Osteocyte (in vitro differentiated cells): ENCODE measurements at regions not wholly inside any gene's neighbourhood (a gene's known extent, or its start where the extent isn't known, plus 50 kb on each side); places are given as distances from the start of the nearest gene placed in this dataset.

Source experiments
- DNase-seq: peaks from one replicate; pipeline ENCODE4 v3.0.0; 2021; ENCODE audit warnings: mixed read lengths; ENCODE audit not compliant: unreplicated experiment; ENCODE audit errors: extremely low spot score
- H3K27ac Mint-ChIP-seq: one replicate; pipeline ENCODE4 v1.8.0; 2021; ENCODE audit warnings: mild to moderate bottlenecking, mixed read lengths; ENCODE audit not compliant: unreplicated experiment
- H3K27me3 Mint-ChIP-seq: one replicate; pipeline ENCODE4 v1.8.0; 2021; ENCODE audit warnings: mixed read lengths; ENCODE audit not compliant: unreplicated experiment
- H3K36me3 Mint-ChIP-seq: one replicate; pipeline ENCODE4 v1.8.0; 2021; ENCODE audit warnings: mixed read lengths; ENCODE audit not compliant: unreplicated experiment
- H3K4me1 Mint-ChIP-seq: one replicate; pipeline ENCODE4 v1.8.0; 2021; ENCODE audit warnings: mixed read lengths; ENCODE audit not compliant: unreplicated experiment
- H3K4me3 Mint-ChIP-seq: one replicate; pipeline ENCODE4 v1.8.0; 2021; ENCODE audit warnings: mild to moderate bottlenecking, moderate library complexity, mixed read lengths; ENCODE audit not compliant: unreplicated experiment
- H3K9me3 Mint-ChIP-seq: one replicate; pipeline ENCODE4 v1.8.0; 2021; ENCODE audit warnings: mixed read lengths; ENCODE audit not compliant: unreplicated experiment
- CTCF ChIP-seq: fragments of 200-600 bp; sonication (generic); IDR thresholded peaks from 2 replicates; pipeline ENCODE4 v1.5.0; 2021; ENCODE audit warnings: antibody characterized with exemption, mild to moderate bottlenecking, moderate library complexity

- Mint-ChIP-seq H3K27ac (no peak overlapping the region), H3K27me3 (no peaks in the 10 kb centered on the region)
- no peak for DNase-seq
Measured at GRCh38 chr14:44009642-44010041, 497.4 kb downstream of the FSCB start.

DNA sequence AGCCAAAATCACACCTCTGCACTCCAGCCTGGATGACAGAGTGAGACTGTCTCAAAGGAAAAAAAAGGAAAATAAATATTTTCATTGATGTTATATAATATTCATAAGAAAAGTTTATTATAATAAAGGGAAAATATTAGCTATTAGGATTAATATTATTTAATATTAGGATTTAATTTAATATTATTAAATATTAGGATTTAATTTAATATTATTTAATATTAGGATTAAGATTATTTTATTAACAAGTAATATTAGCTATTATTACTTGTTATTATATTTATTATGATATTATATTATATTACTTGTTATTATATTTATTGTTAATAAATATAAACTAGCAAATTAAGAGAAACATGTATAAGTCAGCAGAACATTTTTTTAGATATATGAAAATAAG, 518.1 kb downstream of the FSCB start:
- Mint-ChIP-seq H3K4me3 (no peak overlapping the region), H3K36me3 (no peaks in the 10 kb centered on the region), H3K4me1 (no peaks in the 10 kb centered on the region), H3K27ac (no peak overlapping the region), H3K27me3 (no peaks in the 10 kb centered on the region), H3K9me3 (no peaks in the 10 kb centered on the region)
- no peak for DNase-seq
- no peak for TF ChIP-seq CTCF

More at GRCh38 chr14:44009642-44010041, 497.4 kb downstream of the FSCB start:
- no peak overlapping the region for H3K4me3 Mint-ChIP-seq
- no peak for TF ChIP-seq CTCF
- H3K4me1 Mint-ChIP-seq = no peaks in the 10 kb centered on the region
- H3K36me3 Mint-ChIP-seq = no peaks in the 10 kb centered on the region
- peaks cover 5% of the 10 kb centered on the region for H3K9me3 Mint-ChIP-seq

- no peak for TF ChIP-seq CTCF
- no peak for DNase-seq
- Mint-ChIP-seq H3K4me3 (no peak overlapping the region), H3K27ac (no peak overlapping the region), H3K4me1 (no peaks in the 10 kb centered on the region), H3K36me3 (no peaks in the 10 kb centered on the region), H3K27me3 (no peaks in the 10 kb centered on the region), H3K9me3 (no peaks in the 10 kb centered on the region)
Measured at GRCh38 chr14:43983721-43984120, 523.4 kb downstream of the FSCB start.

DNA sequence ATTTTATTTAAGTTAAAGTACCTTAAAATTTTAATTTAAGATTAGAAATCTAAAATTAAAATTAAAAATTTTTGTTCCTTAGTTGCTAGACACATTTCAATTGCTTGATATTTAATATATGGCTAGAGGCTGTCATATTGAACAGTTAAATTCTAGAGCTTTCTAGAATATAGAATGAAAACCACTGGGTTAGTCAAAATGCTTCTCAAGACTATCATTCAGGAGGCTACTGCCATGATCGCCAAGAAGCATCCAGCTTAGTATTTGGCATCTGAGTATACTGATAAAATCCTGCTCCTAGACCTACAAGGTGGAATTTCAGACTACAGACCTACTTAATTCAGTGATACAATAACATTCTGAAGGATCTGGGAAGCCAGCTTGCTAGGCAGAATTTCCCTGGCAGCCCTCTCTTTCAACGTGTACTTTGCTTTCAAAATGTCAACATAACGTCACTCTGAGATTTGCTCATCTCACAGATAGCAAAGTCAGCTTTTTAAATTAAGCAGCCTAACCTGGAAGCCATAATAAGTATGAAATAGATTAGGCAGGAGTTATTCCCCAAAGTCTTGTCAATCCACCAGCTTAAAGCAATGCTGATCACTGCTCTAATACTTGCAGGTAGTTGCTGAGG, 525.8 kb downstream of the FSCB start:
- Mint-ChIP-seq H3K36me3 (no peaks in the 10 kb centered on the region), H3K9me3 (no peaks in the 10 kb centered on the region), H3K27ac (no peak overlapping the region), H3K4me1 (no peaks in the 10 kb centered on the region), H3K27me3 (no peaks in the 10 kb centered on the region), H3K4me3 (no peak overlapping the region)
- no peak for TF ChIP-seq CTCF
- no peak for DNase-seq

GRCh38 chr14:43956741-43957140, 550.3 kb downstream of the FSCB start:
- Mint-ChIP-seq H3K9me3 (peaks cover 14% of the 10 kb centered on the region), H3K27ac (no peak overlapping the region), H3K4me3 (no peak overlapping the region), H3K36me3 (no peaks in the 10 kb centered on the region), H3K27me3 (no peaks in the 10 kb centered on the region), H3K4me1 (no peaks in the 10 kb centered on the region)
- no peak for DNase-seq
- TF ChIP-seq CTCF = no peak
